Left colon (tissue), 2 donors: ENCODE measurements at regions not wholly inside any gene's neighbourhood (a gene's known extent, or its start where the extent isn't known, plus 50 kb on each side); places are given as distances from the start of the nearest gene placed in this dataset.
A peak's percentile ranks its signal among the peaks of the same experiment; 100 is the strongest.

Experiments
- ATAC-seq: fragments of 200-7000 bp; cut with Tn5 transposase; one replicate; pipeline ENCODE4 v1.9.1; 2020; ENCODE audit warnings: mild to moderate bottlenecking, moderate library complexity
- DNase-seq, 2 donors: peaks; one replicate each; pipeline ENCODE4 v3.0.0-alpha.2; 2020
- intact Hi-C, 2 donors: fragments of 100-400 bp; cut with DNase I in 1 of 2; cut with micrococcal nuclease in 1 of 2; formaldehyde crosslinking; loops; one replicate each; pipeline versions ENCODE4 v1.11.2 to v1.14.0; 2022; cut with DNase I, micrococcal nuclease
- donor health status: DM: no; HTN: no; CAD: no.
- donor health status: DM: yes; HTN: yes; CAD: no.

DNA sequence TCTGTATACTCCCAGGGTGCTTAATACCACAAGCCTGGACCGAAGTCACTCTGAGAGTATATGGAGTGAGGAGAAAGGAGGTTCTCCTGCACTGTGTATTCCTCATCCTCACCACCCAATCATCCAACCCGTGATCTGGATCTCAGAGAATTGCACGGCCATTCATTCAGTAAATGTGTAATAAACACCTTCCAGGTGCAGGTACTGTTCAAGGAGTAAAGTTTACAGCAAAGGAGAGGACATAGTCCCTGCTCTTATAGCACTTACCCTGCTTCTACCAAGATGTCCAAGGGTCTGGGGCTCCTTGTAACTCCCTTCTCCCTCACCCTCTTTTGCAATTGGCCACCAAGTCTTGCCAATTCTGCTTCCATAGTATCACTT lies 139.2 kb upstream of the JUN start:
- ATAC-seq (peak; percentile 79), DNase-seq (no peak)
- intact Hi-C loops, result no loop called here

DNA sequence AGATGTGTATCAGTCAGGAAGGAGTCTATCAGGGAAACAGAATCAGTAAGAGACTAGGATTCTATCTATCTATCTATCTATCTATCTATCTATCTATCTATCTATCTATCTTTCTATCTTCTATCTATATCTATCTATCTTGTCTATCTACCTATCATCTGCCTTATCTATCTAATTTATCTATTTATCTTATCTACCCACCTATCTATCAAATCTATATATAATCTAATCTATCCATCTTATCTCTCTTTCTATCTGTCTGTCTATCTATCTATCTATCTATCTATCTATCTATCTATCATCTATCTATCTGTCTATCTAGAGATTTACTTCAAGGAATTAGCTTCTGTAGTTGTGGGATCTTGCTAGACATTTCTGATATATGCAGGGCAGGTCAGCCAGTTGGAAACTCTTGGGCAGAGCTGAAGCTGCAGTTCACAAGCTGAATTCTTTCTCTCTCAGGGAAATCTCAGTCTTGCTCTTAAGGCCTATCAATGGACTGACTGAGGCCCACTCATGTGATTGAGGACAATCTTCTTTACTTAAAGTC lies 140.2 kb upstream of the JUN start:
- intact Hi-C loops, result no loop called here
- ATAC-seq, result no peak
- no peak for DNase-seq

DNA sequence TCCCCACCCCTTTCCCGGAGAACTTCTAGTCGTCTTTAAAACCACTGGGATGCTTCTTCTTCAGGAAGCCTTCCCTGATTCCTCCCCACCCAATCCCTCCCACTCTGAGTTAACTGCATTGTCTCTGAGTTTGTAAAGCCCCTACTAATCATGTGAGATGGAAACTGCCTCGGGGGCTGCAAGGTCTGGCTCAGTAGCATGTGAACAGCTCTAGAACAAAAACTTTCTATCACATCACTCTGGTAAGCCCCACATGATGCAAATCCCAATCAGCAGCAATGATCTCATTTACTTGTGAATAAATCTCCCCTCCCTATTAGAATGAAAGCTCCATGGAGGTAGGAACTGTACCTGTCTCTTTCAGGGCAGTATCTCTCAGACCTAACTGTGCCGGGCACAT lies 141.0 kb upstream of the JUN start:
- intact Hi-C loops, result no loop called here
- no peak for DNase-seq
- no peak for ATAC-seq

DNA sequence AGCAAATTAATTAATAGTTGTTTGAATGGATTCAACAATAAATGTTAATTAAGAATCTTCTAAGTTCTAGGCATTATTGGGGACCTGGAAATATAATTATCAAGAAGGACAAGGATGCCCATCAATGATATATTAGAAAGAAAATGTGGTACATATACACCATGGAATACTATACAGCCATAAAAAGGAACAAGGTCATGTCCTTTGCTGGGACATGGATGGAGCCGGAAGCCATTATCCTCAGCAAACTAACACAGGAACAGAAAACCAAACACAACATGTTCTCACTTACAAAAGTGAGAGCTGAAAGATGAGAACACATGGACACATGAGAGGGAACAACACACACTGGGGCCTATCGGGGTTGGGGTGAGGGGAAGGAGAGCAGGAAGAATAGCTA lies 141.4 kb upstream of the JUN start:
- DNase-seq, result no peak
- intact Hi-C loops, result no loop called here
- ATAC-seq, result no peak

DNA sequence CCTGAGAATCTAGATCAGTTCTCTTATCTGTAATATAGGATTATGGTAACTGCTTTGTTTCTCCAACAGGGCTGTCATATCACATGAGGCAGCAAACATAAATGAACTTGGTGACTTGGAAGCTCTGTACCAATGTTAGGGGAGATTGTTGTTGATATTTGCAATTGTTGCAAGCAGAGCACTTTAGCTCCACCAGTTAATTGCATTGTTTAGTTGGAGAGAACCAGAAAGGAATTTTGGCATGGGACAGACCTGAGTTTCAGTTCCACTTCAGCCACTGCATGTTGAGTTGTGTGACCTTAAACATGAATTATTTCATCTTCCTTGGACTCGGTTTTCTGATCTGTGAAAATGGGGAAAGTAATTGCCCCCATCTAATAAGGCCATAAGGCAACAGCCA lies 142.3 kb upstream of the JUN start:
- ATAC-seq, result no peak
- intact Hi-C loops, result no loop called here
- no peak for DNase-seq

DNA sequence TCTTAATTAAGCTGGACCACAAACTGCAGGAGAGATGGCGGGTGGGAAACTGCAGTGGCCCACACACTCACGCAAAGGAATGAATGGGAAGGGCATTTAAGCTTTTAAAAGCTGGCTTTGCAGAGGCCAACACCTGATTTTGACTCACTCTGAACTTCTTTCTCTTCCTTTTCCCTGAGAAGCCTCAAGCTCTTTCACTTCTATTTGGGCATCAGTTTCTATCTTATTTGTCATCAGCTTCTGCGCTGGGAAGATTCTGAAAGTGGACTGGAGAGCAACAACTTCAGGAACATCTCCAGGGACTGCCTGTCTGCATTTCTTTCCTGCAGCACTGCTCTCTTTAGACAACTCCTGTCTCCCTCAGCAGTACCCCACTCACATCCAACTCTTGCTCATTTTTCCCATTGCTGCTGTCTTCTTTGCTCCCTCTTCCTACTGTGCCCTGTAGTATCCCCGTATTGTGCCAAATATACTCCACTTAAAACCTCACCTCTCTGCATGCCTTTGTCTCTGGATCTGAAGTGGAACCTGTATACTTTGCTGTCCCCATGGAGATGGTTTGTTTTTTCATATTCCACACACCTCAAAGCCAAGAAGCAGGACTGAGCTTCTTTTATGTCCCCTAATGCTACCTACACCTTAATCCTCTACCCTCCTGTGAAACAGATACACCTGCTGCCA lies 143.3 kb upstream of the JUN start:
- ATAC-seq, result no peak
- DNase-seq, result no peak
- intact Hi-C loops, result no loop called here

DNA sequence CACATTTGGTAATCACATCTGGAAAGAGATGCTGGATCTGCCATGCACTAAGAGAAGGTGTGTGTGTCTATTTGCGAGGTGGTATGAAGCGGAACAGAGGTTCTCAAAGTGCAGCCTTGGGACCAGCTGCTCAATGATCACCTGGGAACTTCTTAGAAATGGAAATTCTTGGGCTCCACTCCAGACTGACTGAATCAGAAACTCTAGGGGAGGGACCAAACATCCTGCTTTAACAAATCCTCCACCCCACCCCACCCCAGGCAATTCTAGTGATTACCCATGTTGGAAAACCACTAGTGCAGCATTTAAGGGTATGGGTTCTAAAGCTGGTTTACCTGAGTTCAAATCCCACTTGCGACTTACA lies 143.9 kb upstream of the JUN start:
- ATAC-seq (no peak), DNase-seq (no peak)
- intact Hi-C loops, result no loop called here

DNA sequence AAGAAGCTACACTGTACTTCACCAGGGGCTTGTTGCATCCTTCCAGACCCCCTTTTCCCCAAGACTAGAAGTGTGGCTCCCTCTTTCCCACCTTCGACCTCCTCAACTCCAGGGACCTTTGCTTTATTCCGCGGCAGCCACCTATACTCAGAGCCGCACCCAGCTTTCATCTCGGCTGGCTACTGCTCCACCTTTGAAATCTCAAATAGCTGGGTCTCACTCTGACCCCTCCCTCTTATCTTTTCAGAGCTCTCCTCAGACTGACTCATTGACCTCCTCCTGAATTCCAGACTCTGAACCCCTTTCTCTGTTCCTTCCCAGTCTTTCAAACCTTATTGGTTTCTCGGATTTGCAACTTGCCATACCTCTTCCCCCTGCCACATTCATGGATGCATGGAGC lies 144.7 kb upstream of the JUN start:
- intact Hi-C loops, result no loop called here
- ATAC-seq, result peak; percentile 70
- DNase-seq, result peak; percentile 68 to 76

DNA sequence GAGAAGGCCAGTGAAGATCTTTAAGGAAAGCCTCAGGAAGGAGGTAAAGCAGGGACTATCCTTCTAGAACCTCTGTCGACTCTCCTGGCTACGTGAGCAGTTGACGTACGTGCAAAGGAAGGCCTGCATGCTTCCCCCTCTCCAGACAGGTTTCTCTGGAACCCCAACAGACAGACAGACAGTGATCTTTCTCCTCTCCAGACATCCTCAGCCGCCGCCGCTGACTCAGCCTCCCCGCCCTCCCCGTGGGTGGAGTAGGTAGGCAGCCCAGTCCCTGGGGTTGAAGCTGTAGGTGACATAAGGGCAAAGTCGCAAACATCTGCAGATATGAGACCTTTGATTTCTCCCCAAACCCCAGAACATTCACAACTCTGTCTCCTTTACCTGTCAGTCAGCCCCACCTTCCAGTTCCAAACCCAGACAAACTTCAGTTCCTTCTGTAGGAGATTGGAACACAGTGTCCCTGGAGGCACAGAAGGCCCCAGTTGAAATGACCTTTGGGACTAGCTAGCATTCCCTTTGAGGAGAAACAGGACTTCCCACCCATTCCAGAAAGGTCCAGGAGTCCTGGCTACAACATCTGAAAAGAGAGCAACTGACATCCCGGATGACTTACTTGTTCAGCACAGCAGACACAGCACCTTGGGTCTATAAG lies 146.0 kb upstream of the JUN start:
- peak; percentile 82 to 88 for DNase-seq
- intact Hi-C loops, result no loop called here
- peak; percentile 70 for ATAC-seq

DNA sequence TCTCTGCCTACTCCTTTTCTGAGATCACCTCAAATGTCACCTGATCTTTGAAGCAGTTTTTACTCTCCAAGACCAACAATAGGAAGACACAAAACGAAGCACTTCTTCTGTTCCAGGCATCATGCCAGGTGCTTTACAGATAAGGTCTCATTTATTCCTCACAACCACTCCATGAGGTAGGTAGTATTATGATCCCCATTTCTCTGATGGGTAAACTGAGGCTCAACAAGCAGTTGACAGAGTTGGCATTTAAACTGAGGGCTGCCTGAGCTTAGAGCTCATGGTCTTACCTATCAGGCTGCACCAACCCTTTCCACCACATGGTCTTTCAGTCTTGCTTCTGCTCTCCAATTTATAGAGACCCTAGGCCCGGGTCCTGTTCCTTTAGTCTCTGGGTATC lies 147.2 kb upstream of the JUN start:
- ATAC-seq, result no peak

DNA sequence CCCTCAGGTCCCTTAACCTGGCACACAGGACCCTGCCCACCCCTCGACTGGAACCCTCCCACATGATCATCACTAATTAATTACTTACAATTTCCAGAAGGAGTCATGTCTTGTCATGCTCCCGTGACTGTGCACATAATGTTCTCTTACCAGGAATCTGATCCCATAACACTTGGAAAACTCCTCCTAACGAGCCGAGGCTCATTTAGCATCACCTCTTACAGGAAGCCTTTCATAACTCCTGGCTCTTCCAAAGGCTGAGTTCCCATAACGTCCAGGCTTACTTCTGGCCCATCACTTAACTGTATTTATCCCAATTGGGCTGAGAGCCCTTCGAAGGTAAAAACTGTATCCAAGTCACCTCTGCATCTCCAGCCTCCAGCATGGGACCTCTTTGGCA lies 147.9 kb upstream of the JUN start:
- ATAC-seq, result no peak
- DNase-seq, result no peak
- intact Hi-C loops, result no loop called here

More for the DNA sequence above, 147.2 kb upstream of the JUN start:
- intact Hi-C loops, result no loop called here
- DNase-seq, result no peak

DNA sequence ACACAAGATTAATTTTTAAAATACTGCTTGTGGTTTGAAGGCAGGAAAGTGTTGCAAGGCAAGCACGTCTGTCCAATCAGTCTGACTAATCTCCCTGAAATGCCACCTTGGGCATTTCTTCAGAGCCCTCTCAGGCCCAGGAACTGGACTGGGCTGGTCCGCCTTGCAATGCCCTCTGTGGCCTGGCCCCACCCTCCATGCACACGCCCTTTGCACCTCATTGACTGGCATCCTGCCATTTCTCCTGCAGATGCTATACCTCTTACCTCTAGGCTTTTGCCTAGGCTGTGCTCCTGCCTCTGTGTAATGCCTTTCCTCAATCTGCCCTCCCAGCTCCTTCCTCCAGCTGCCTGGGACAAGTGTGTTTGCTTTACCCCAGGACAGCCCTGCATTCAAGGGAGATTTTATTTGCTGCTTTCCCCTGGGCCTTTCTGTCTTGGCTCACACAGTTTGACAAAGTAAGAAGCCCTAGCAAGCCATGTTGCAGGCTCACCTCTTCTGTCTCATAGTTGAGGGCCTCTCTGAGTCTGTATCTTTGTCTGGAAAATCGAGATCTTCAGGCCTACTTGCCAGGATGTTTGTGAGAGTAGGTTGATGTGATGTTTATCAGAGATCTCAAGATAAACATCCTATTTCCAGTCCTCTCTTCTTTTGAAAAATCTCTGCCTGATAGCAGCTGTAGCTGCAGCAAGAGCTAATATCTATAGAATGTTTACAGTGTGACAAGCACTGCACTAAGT lies 149.2 kb upstream of the JUN start:
- ATAC-seq, result peak; percentile 89
- intact Hi-C loops, result no loop called here
- peak; percentile 88 to 95 for DNase-seq

DNA sequence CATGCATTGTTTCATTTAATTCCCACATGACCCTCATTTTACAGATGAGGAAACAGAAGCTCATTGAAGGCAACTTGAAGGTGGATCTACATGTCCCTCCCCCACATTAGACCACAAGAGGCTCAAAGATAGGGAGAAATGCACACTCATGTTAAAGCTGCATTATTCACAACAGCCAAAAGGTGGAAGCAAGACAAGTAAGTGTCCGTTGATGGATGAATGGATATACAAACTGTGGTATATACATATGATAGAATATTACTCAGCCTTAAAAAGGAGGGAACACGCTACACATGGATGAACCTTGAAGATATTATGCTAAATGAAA lies 149.7 kb upstream of the JUN start:
- intact Hi-C loops, result no loop called here
- ATAC-seq (peak; percentile 2), DNase-seq (no peak)

DNA sequence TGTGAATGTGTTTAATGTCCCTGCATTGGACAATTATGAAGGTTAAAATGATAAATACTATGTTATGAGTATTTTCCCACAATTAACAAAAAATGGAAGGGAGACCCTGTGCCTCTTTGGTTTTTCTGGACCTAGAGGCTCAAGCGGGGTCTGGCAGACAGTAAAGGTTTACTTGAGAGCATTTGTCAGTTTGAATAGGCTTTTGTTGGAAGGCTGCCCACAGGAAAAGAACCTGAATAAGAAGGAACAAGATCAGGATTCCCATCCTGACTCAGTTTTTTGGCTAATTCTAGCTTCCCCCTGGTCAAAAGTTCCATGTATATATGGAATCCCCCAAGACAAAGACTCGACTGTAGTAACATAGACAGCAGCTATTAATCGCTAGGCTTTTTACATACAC lies 150.9 kb upstream of the JUN start:
- intact Hi-C loops, result no loop called here
- no peak for DNase-seq

DNA sequence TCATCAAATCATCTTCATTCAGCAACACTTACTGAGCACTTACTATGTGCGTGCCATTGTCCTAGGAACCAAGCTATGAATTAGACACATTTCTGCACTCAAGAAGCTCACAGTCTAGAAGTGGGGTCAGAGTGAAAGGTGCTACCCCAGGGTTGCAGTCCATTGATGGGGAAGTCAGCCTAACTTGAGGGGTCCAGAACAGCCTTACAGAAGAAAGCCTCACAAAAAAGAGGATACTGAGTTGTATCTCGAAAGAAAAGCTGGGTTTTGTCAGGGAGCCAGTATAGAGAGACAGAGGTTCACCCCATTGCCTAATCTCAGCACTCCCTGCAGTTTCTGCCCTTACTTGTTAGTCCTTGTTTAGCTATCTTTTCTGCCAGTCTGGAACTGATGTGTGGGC lies 153.1 kb upstream of the JUN start:
- intact Hi-C loops, result no loop called here
- no peak for ATAC-seq
- DNase-seq, result no peak

More for the DNA sequence above, 150.9 kb upstream of the JUN start:
- no peak for ATAC-seq

DNA sequence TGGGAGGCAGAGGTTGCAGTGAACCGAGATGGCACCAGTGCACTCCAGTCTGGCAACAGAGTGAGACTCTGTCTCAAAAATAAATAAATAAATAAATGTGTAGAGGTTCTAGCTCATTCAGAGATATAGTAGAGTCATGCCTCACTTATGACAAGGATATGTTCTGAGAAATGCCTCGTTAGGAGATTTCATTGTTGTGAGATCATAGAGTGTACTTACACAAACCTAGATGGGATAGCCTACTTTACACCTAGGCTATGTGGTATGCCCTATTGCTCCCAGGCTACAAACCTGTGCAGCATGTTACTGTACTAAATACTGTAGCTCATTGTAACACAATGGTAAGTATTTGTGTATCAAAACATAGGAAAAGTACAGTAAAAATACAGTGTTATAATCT lies 155.3 kb upstream of the JUN start:
- intact Hi-C loops, result no loop called here
- ATAC-seq, result no peak
- DNase-seq, result no peak

DNA sequence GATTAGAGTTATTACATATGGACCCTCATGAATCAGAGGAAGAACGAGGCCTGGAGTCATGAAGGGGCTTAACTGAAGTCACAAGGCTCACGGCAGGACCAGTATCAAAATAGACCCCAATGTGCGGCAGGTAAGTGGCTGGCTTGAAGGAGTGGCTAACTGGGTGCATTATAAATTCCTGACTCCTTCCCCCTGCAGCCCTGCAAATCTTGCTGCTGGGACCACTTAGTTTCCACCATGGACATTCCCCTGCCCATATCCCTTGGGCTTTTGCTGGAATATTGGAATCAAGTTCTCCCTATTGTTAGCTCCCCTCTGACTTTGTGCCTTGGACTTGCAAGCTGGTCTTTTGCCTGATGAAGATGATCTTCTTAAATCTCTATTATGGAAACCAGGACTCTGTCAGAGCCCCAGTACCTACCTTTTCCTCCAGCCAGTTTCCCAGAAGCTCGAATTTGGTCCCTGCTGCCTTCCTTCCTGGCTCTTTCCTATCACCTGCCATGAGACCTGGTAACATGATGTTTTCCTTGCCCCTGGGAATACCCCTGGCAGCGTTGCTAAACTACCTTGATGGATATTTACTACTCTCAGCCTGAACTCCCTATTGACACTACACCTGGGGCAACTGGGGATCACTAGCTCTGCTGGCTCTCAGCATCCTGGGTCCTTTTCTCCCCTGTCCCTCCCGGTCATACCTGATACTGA lies 156.0 kb upstream of the JUN start:
- intact Hi-C loops, result no loop called here
- no peak for DNase-seq
- no peak for ATAC-seq

DNA sequence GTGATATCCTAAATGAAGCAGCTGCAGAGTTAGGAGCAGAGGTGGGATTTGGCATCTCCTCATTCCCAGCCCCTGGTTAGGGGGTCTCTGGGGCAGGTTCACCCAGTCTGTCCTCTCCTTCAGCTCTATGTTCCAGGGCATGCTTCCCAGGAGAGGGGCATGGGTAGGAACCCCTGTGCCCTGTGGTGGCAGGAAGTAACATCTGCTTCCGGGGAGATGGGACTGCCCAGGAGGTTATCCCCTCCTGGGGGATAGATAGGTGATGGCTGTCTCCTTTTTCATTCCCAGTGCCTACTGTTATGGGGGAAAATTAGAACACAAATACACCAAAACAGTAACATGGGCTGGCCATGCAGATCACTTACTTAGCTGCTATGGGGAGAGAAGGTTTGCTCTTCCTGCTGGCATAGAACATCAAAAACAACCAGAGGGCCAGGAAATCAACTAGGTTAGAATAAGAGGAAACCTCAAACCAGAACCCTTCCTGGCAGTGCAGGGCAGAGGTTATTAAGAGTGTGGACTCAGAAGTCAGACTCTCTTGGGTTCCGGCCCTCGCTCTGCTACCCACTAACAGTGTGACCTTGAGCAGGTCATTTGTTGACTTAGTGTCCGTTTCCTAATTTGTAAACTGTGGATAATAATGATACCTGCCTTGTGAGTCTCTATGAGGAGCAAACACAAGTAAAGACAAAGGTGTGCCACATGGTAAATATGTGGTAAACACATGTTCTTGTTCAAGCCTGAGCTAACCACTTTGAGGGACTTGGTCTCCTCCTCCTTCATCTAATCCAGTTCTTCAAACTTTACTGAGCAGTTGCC lies 157.8 kb upstream of the JUN start:
- intact Hi-C loops, result no loop called here
- DNase-seq (no peak), ATAC-seq (peak; percentile 33)

DNA sequence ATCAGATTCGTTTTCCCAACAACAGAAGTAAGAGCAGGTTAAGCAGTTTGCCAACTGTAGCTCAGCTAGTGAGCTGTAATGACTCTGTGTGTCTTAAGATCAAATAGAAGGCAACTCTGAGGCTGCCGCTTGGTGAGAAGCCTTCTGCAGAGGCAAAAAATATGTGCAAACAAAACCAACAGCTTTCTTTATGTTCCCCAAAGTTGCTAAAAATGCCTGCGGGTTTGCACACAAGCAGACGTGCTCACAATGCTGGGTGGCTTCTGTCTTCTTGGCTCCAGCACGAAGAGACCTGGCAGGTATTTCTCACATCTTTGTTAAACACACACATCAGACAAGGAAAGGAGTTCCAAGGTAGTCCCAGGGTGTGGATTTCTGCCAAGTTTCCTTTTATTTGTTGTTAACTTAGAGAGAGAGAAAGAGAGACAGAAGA lies 158.9 kb upstream of the JUN start:
- peak; percentile 87 for ATAC-seq
- intact Hi-C loops, result no loop called here
- DNase-seq, result no peak
